ENCODE measurements at regions not wholly inside any gene's neighbourhood (a gene's known extent, or its start where the extent isn't known, plus 50 kb on each side); places are given as distances from the start of the nearest gene placed in this dataset.

DNA sequence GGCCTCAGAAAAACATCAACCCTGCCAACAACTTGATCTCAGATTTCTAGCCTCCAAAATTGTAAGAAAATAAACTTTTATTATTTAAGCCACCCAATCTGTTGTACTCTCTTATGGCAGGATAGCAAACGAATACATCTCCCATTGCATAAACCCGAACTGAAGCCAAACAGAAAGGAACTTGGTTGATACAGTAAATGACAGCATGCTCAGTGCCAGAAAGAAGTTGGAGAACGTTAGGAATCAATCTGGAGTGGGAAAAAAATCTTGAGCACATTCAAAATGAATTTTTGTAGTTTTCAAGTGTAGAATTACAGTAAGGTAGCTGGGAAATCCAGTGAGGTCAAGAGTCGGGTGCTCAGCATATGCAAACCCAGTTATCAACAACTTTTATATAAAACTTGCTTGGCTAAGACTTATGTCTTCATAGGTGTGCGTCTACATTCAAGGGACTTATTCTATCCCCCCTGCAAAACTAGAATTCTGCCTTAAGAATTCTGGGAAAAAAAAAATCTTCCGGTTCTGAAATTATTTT, 157.5 kb upstream of the ANKRD50 start:
- DNase-seq (ENCODE audit: low spot score), result no peak
- peak overlapping the region in 1 of 2 donors; percentile 33 for H3K27ac ChIP-seq
- TF ChIP-seq CTCF (IDR thresholded peaks at IDR 0.05), result no peak
- H3K4me3 ChIP-seq, result no peak overlapping the region

DNA sequence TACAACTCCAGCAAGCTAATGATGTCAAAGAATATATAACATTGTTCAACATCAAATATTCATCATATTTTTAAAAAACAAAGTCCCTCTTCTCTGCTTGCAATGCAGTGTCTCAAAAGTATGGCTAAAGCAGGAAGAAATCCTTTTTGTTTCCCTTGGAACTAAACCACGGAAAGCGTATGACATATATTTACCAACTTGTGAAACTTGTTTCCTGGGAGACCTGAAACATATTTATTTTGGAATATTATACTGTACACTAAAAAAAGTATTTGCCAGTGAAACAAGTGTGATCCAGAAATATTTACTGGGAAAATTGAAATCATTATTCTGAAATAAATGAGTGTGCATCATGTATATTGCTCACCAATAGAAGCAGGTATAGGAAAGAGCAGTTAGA, 156.0 kb upstream of the ANKRD50 start:
- TF ChIP-seq CTCF (IDR thresholded peaks at IDR 0.05), result no peak
- Histone ChIP-seq H3K4me3 (no peak overlapping the region), H3K27ac (no peak overlapping the region)
- DNase-seq (ENCODE audit: low spot score), result no peak

- no peak for DNase-seq (ENCODE audit: low spot score)
- no peak overlapping the region for H3K27ac ChIP-seq
- H3K4me3 ChIP-seq, result no peak overlapping the region
- no peak for TF ChIP-seq CTCF (IDR thresholded peaks at IDR 0.05)
Measured at GRCh38 chr4:124867536-124867935, 155.0 kb upstream of the ANKRD50 start.

- TF ChIP-seq CTCF (IDR thresholded peaks at IDR 0.05), result no peak
- H3K4me3 ChIP-seq, result no peak overlapping the region
- DNase-seq (ENCODE audit: low spot score), result no peak
- no peak overlapping the region for H3K27ac ChIP-seq
Measured at GRCh38 chr4:124866301-124866700, 153.8 kb upstream of the ANKRD50 start.

GRCh38 chr4:124863040-124863545, 150.6 kb upstream of the ANKRD50 start:
- Histone ChIP-seq H3K27ac (no peak overlapping the region), H3K4me3 (no peak overlapping the region)
- DNase-seq (ENCODE audit: low spot score), result no peak
- TF ChIP-seq CTCF (IDR thresholded peaks at IDR 0.05), result no peak

DNA sequence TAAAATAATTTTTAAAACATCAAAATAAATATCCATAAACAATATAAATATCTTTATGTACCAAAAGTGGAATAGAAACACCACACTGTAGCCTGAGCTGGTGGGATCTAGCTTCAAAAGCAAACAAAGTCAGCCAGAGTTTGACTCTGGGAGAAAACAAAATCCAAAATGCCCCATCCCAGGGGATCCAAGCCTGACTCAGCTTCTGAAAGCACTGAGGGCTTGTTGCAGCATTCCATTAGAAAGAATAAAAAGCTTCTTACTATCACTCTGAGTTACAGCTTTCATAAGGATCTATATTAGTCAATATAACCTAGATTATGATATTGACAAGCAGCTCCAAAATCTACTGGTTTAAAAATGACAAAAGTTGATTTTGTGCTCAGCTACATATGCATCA, 149.7 kb upstream of the ANKRD50 start:
- no peak for DNase-seq (ENCODE audit: low spot score)
- H3K27ac ChIP-seq, result no peak overlapping the region
- H3K4me3 ChIP-seq, result no peak overlapping the region
- TF ChIP-seq CTCF (IDR thresholded peaks at IDR 0.05), result no peak

GRCh38 chr4:124861761-124862160, 149.2 kb upstream of the ANKRD50 start:
- TF ChIP-seq CTCF (IDR thresholded peaks at IDR 0.05), result no peak
- Histone ChIP-seq H3K27ac (no peak overlapping the region), H3K4me3 (no peak overlapping the region)
- DNase-seq (ENCODE audit: low spot score), result no peak
